ENCODE measurements at regions not wholly inside any gene's neighbourhood (a gene's known extent, or its start where the extent isn't known, plus 50 kb on each side); places are given as distances from the start of the nearest gene placed in this dataset.

GRCh38 chr10:117615649-117616048, 73.1 kb downstream of the EMX2 start:
- H2AFZ ChIP-seq (ENCODE audit: low read length) = no peak overlapping the region
- CTCF ChIA-PET (ENCODE audit: partially characterized antibody) = no interaction called here
- no peak for TF ChIP-seq RAD21 (IDR thresholded peaks at IDR 0.05 in 1 of 2, conservative IDR thresholded peaks at IDR 0.05 in 1 of 2; ENCODE audit: low read depth in 2 of 2, low read length in 2 of 2)
- TF ChIP-seq SIN3A (conservative IDR thresholded peaks at IDR 0.05 in 1 of 2, IDR thresholded peaks at IDR 0.05 in 1 of 2; ENCODE audit: low read depth in 1 of 2, low read length in 2 of 2) = no peak
- no peak for TF ChIP-seq NRF1 (IDR thresholded peaks at IDR 0.05; ENCODE audit: low read depth, low read length)
- TF ChIP-seq KDM4A (IDR thresholded peaks at IDR 0.05; ENCODE audit: low read depth, low read length, severe bottlenecking) = no peak
- no peak for TF ChIP-seq CTBP2 (IDR thresholded peaks at IDR 0.05; ENCODE audit: borderline replicate concordance, insufficient read depth, insufficient read length, low read length)
- TF ChIP-seq ATF3 (IDR thresholded peaks at IDR 0.05; ENCODE audit: insufficient read depth, low read depth, low read length) = no peak
- no peak for TF ChIP-seq POU5F1 (IDR thresholded peaks at IDR 0.05; ENCODE audit: low read depth, low read length)
- no peak for TF ChIP-seq TAF7 (optimal IDR thresholded peaks at IDR 0.05; ENCODE audit: borderline replicate concordance, low read depth, low read length)
- no peak for TF ChIP-seq SP1 (IDR thresholded peaks at IDR 0.05; ENCODE audit: low read depth, low read length)

More at GRCh38 chr10:117615649-117616048, 73.1 kb downstream of the EMX2 start:
- H3K36me3 ChIP-seq (ENCODE audit: control insufficient read depth in 2 of 4, insufficient read depth in 4 of 4, low read length in 3 of 4) = no peaks in the 10 kb centered on the region
- H3K9me3 ChIP-seq (ENCODE audit: insufficient read depth in 2 of 2, low read depth in 1 of 2, low read length in 1 of 2) = no peaks in the 10 kb centered on the region
- no peak overlapping the region for H2BK20ac ChIP-seq (ENCODE audit: low read length)
- FAIRE-seq (no peak), DNase-seq (ENCODE audit: low read depth in 1 of 2, low spot score in 2 of 2) (no peak)
- no peaks in the 10 kb centered on the region for H3K79me2 ChIP-seq (ENCODE audit: control insufficient read depth in 1 of 2, insufficient read depth in 2 of 2, low read length in 2 of 2)
- H4K91ac ChIP-seq (replicated peaks; ENCODE audit: insufficient read length, low read length) = no peak overlapping the region
- 84% methylated on average over 3 of the region's 3 CpGs; no CpG with 5 or more reads in 1 of the 2 experiments for WGBS, 2 experiments (ENCODE audit: extremely low coverage in 1 of 2, insufficient coverage in 1 of 2, insufficient read length in 1 of 2, insufficient replicate concordance in 2 of 2, low coverage in 1 of 2, low lambda C conversion rate in 2 of 2, missing lambda C conversion rate in 1 of 2)
- H2BK5ac ChIP-seq (ENCODE audit: low read depth, low read length) = no peak overlapping the region
- no peak overlapping the region for H3K9ac ChIP-seq (replicated peaks in 1 of 4; ENCODE audit: extremely low read depth in 1 of 4, low read depth in 3 of 4, low read length in 3 of 4)
- no peak overlapping the region for H3K27ac ChIP-seq (ENCODE audit: low read depth, low read length)
- H3K79me1 ChIP-seq (ENCODE audit: low read depth, low read length) = no peaks in the 10 kb centered on the region
- H4K8ac ChIP-seq (ENCODE audit: extremely low read depth, insufficient read depth, low read length) = no peak overlapping the region
- no peak overlapping the region for H3K4me2 ChIP-seq (ENCODE audit: insufficient read depth in 1 of 2, low read depth in 2 of 2, low read length in 2 of 2)
- H2BK120ac ChIP-seq (replicated peaks; ENCODE audit: low read depth, low read length) = no peak overlapping the region
- H3K23me2 ChIP-seq (ENCODE audit: low read depth, low read length) = no peaks in the 10 kb centered on the region
- H3K4me3 ChIP-seq (ENCODE audit: extremely low read depth in 1 of 4, insufficient read depth in 2 of 4, low read depth in 3 of 4, low read length in 4 of 4) = no peak overlapping the region
- H3K18ac ChIP-seq (ENCODE audit: extremely low read depth, low read length) = no peak overlapping the region
- H3K14ac ChIP-seq (ENCODE audit: insufficient read length) = no peak overlapping the region
- no peak overlapping the region for H2BK12ac ChIP-seq (ENCODE audit: low read depth, low read length)
- no peaks in the 10 kb centered on the region for H3K4me1 ChIP-seq (replicated peaks in 1 of 4; ENCODE audit: control insufficient read depth in 3 of 4, insufficient read depth in 4 of 4, low read length in 3 of 4)
- H3K23ac ChIP-seq (ENCODE audit: insufficient read length) = no peak overlapping the region
- peaks cover 0 to 2% of the 10 kb centered on the region in 2 experiments for H4K20me1 ChIP-seq (replicated peaks in 1 of 2; ENCODE audit: control insufficient read depth in 1 of 2, insufficient read depth in 2 of 2, low read length in 2 of 2)
- POLR2A ChIA-PET (ENCODE audit: partially characterized antibody) = no interaction called here
- H4K5ac ChIP-seq (ENCODE audit: insufficient read length, low read depth, low read length) = no peak overlapping the region
- no peak overlapping the region for H2BK15ac ChIP-seq (ENCODE audit: low read length)
- H3K4ac ChIP-seq (replicated peaks; ENCODE audit: insufficient read length, low read depth, low read length) = no peak overlapping the region
- H3K27me3 ChIP-seq (replicated peaks in 1 of 4; ENCODE audit: control insufficient read depth in 3 of 4, extremely low read depth in 1 of 4, insufficient read depth in 3 of 4, low read length in 3 of 4) = no peaks in the 10 kb centered on the region; a peak in 1 of 7 replicates
- no peak overlapping the region for H2AK5ac ChIP-seq (ENCODE audit: low read depth, low read length)
- no peak overlapping the region for H3K56ac ChIP-seq (replicated peaks; ENCODE audit: insufficient read length, low read depth, low read length)

All from H1 (cell line).